IPS-20b (cell line): ENCODE measurements at regions not wholly inside any gene's neighbourhood (a gene's known extent, or its start where the extent isn't known, plus 50 kb on each side); places are given as distances from the start of the nearest gene placed in this dataset.
"Not testable (repeated sequence)": the region's sequence is repeated elsewhere in the genome, so short reads cannot be mapped to it uniquely, and the experiment has no call there.

Experiments
- H3K27ac ChIP-seq: one replicate; pipeline ENCODE4 v1.5.1; 2013; ENCODE audit warnings: low read length
- H3K27me3 ChIP-seq: 2 replicates; pipeline ENCODE4 v1.6.1; 2013; ENCODE audit warnings: mild to moderate bottlenecking, low read length, inconsistent platforms; ENCODE audit not compliant: insufficient read depth
- H3K36me3 ChIP-seq: 2 replicates; pipeline ENCODE4 v1.6.1; 2013; ENCODE audit warnings: low read depth, mild to moderate bottlenecking, inconsistent platforms, low read length, moderate library complexity; ENCODE audit not compliant: insufficient read depth
- H3K4me1 ChIP-seq: 2 replicates; pipeline ENCODE4 v1.6.1; 2013; ENCODE audit warnings: mild to moderate bottlenecking, control low read depth, inconsistent platforms, low read length, moderate library complexity; ENCODE audit not compliant: insufficient read depth
- H3K4me3 ChIP-seq: 2 replicates; pipeline ENCODE4 v1.5.1; 2013; ENCODE audit warnings: mild to moderate bottlenecking, low read length, inconsistent platforms
- H3K9ac ChIP-seq: 2 replicates; pipeline ENCODE4 v1.6.1; 2013; ENCODE audit warnings: low read depth, mild to moderate bottlenecking, inconsistent platforms, low read length, moderate library complexity
- H3K9me3 ChIP-seq: 2 replicates; pipeline ENCODE4 v1.6.1; 2013; ENCODE audit warnings: mild to moderate bottlenecking, low read depth, low read length, inconsistent platforms; ENCODE audit not compliant: insufficient read depth

GRCh38 chr6:102126488-102126887 lies 733.0 kb downstream of the GRIK2 start:
- Histone ChIP-seq H3K27me3 (no peaks in the 10 kb centered on the region), H3K9me3 (no peaks in the 10 kb centered on the region), H3K4me3 (no peak overlapping the region), H3K36me3 (no peaks in the 10 kb centered on the region), H3K9ac (no peak overlapping the region), H3K27ac (no peak overlapping the region), H3K4me1 (0 out of 2 replicates have a peak, but pooled peaks cover 5% of the 10 kb centered on the region)

GRCh38 chr6:102127253-102127652 lies 733.7 kb downstream of the GRIK2 start:
- Histone ChIP-seq H3K4me3 (no peak overlapping the region), H3K27ac (no peak overlapping the region), H3K9me3 (no peaks in the 10 kb centered on the region), H3K4me1 (0 out of 2 replicates have a peak, but pooled peaks cover 5% of the 10 kb centered on the region), H3K27me3 (no peaks in the 10 kb centered on the region), H3K9ac (no peak overlapping the region), H3K36me3 (no peaks in the 10 kb centered on the region)

- H3K9ac ChIP-seq = no peak overlapping the region
- H3K36me3 ChIP-seq = no peaks in the 10 kb centered on the region
- no peak overlapping the region for H3K4me3 ChIP-seq
- no peak overlapping the region for H3K27ac ChIP-seq
- H3K9me3 ChIP-seq = no peaks in the 10 kb centered on the region
- H3K27me3 ChIP-seq = no peaks in the 10 kb centered on the region
- H3K4me1 ChIP-seq = no peaks in the 10 kb centered on the region
These were observed 744.4 kb downstream of the GRIK2 start for GRCh38 chr6:102137859-102138258.

- Histone ChIP-seq H3K27me3 (no peaks in the 10 kb centered on the region), H3K27ac (no peak overlapping the region), H3K9ac (no peak overlapping the region), H3K4me3 (no peak overlapping the region), H3K9me3 (peaks cover 5% of the 10 kb centered on the region; the same call in 1 of the 2 replicates), H3K4me1 (no peaks in the 10 kb centered on the region), H3K36me3 (no peaks in the 10 kb centered on the region)
These were observed 755.7 kb downstream of the GRIK2 start for GRCh38 chr6:102149191-102149590.

- no peaks in the 10 kb centered on the region for H3K27me3 ChIP-seq
- no peaks in the 10 kb centered on the region for H3K36me3 ChIP-seq
- H3K9me3 ChIP-seq = peaks cover 5% of the 10 kb centered on the region; the same call in 1 of the 2 replicates
- no peak overlapping the region for H3K4me3 ChIP-seq
- H3K4me1 ChIP-seq = no peaks in the 10 kb centered on the region
- H3K27ac ChIP-seq = no peak overlapping the region
- H3K9ac ChIP-seq = no peak overlapping the region
These were observed 757.0 kb downstream of the GRIK2 start for GRCh38 chr6:102150549-102150948.

GRCh38 chr6:102154176-102154575 lies 760.7 kb downstream of the GRIK2 start:
- Histone ChIP-seq H3K4me1 (no peaks in the 10 kb centered on the region), H3K27ac (no peak overlapping the region), H3K4me3 (no peak overlapping the region), H3K36me3 (no peaks in the 10 kb centered on the region), H3K27me3 (no peaks in the 10 kb centered on the region), H3K9ac (no peak overlapping the region), H3K9me3 (no peaks in the 10 kb centered on the region)

GRCh38 chr6:102154874-102155273 lies 761.4 kb downstream of the GRIK2 start:
- H3K27ac ChIP-seq = no peak overlapping the region
- H3K4me3 ChIP-seq = no peak overlapping the region
- H3K27me3 ChIP-seq = no peaks in the 10 kb centered on the region
- H3K4me1 ChIP-seq = no peaks in the 10 kb centered on the region
- no peaks in the 10 kb centered on the region for H3K36me3 ChIP-seq
- no peaks in the 10 kb centered on the region for H3K9me3 ChIP-seq
- H3K9ac ChIP-seq = no peak overlapping the region

GRCh38 chr6:102169802-102170201 lies 776.3 kb downstream of the GRIK2 start:
- not testable (repeated sequence) for H3K9ac ChIP-seq, H3K27me3 ChIP-seq, H3K36me3 ChIP-seq, H3K27ac ChIP-seq, H3K4me1 ChIP-seq
- Histone ChIP-seq H3K4me3 (peak overlapping the region; percentile 42; the same call in 1 of the 2 replicates), H3K9me3 (peaks cover 19% of the 10 kb centered on the region; the same call in 1 of the 2 replicates)

- Histone ChIP-seq H3K4me1 (no peaks in the 10 kb centered on the region), H3K36me3 (no peaks in the 10 kb centered on the region), H3K4me3 (no peak overlapping the region), H3K9me3 (no peaks in the 10 kb centered on the region; the same call in 1 of the 2 replicates), H3K27me3 (no peaks in the 10 kb centered on the region), H3K9ac (no peak overlapping the region), H3K27ac (no peak overlapping the region)
These were observed 793.7 kb downstream of the GRIK2 start for GRCh38 chr6:102187186-102187585.

GRCh38 chr6:102195311-102195710 lies 801.8 kb downstream of the GRIK2 start:
- Histone ChIP-seq H3K27ac (no peak overlapping the region), H3K36me3 (no peaks in the 10 kb centered on the region), H3K9ac (no peak overlapping the region), H3K4me1 (no peaks in the 10 kb centered on the region), H3K9me3 (peaks cover 35% of the 10 kb centered on the region), H3K27me3 (no peaks in the 10 kb centered on the region), H3K4me3 (no peak overlapping the region)

GRCh38 chr6:102197211-102197610 lies 803.7 kb downstream of the GRIK2 start:
- Histone ChIP-seq H3K36me3 (no peaks in the 10 kb centered on the region), H3K9ac (no peak overlapping the region), H3K9me3 (peaks cover 35% of the 10 kb centered on the region), H3K4me1 (no peaks in the 10 kb centered on the region), H3K27ac (no peak overlapping the region), H3K4me3 (no peak overlapping the region), H3K27me3 (no peaks in the 10 kb centered on the region)

- Histone ChIP-seq H3K4me1 (no peaks in the 10 kb centered on the region), H3K27me3 (no peaks in the 10 kb centered on the region), H3K4me3 (no peak overlapping the region), H3K9ac (no peak overlapping the region), H3K36me3 (no peaks in the 10 kb centered on the region), H3K9me3 (no peaks in the 10 kb centered on the region), H3K27ac (no peak overlapping the region)
These were observed 810.8 kb downstream of the GRIK2 start for GRCh38 chr6:102204351-102204750.

- no peaks in the 10 kb centered on the region for H3K27me3 ChIP-seq
These were observed 821.9 kb downstream of the GRIK2 start for GRCh38 chr6:102215425-102215824.

More at GRCh38 chr6:102215425-102215824, 821.9 kb downstream of the GRIK2 start:
- no peaks in the 10 kb centered on the region for H3K36me3 ChIP-seq
- H3K27ac ChIP-seq = no peak overlapping the region
- no peaks in the 10 kb centered on the region for H3K4me1 ChIP-seq
- no peak overlapping the region for H3K9ac ChIP-seq
- no peak overlapping the region for H3K4me3 ChIP-seq
- H3K9me3 ChIP-seq = no peaks in the 10 kb centered on the region
